Endodermal cell (in vitro differentiated cells): ENCODE measurements at regions not wholly inside any gene's neighbourhood (a gene's known extent, or its start where the extent isn't known, plus 50 kb on each side); places are given as distances from the start of the nearest gene placed in this dataset.

Experiments
- DNase-seq: peaks from one replicate; pipeline ENCODE4 v3.0.0-alpha.2; 2017
- H3K27ac ChIP-seq: 2 replicates; pipeline ENCODE4 v1.5.1; 2013; ENCODE audit warnings: mild to moderate bottlenecking, low read depth, low read length, moderate library complexity
- H3K27me3 ChIP-seq: 2 replicates; pipeline ENCODE4 v1.6.1; 2013; ENCODE audit warnings: mild to moderate bottlenecking, low read length, moderate library complexity; ENCODE audit not compliant: insufficient read depth, control insufficient read depth, poor library complexity, severe bottlenecking
- H3K36me3 ChIP-seq: 2 replicates; pipeline ENCODE4 v1.7.0; 2013; ENCODE audit warnings: mild to moderate bottlenecking, low read length, moderate library complexity; ENCODE audit not compliant: control insufficient read depth, insufficient read depth
- H3K4me1 ChIP-seq: one replicate; pipeline ENCODE4 v1.7.0; 2013; ENCODE audit warnings: low read length; ENCODE audit not compliant: control insufficient read depth, insufficient read depth
- H3K4me3 ChIP-seq: 2 replicates; pipeline ENCODE4 v1.5.1; 2013; ENCODE audit warnings: mild to moderate bottlenecking, low read length, moderate library complexity
- H3K9ac ChIP-seq: 2 replicates; pipeline ENCODE4 v1.6.1; 2013; ENCODE audit warnings: mild to moderate bottlenecking, low read length, moderate library complexity; ENCODE audit not compliant: poor library complexity, severe bottlenecking; ENCODE audit errors: extremely low read depth
- H3K9me3 ChIP-seq: 2 replicates; pipeline ENCODE4 v1.6.1; 2013; ENCODE audit warnings: mild to moderate bottlenecking, low read length, moderate library complexity; ENCODE audit not compliant: control insufficient read depth
- H3K27ac Mint-ChIP-seq: 2 replicates; pipeline ENCODE4 v1.8.0; 2020; ENCODE audit warnings: mixed read lengths
- H3K27me3 Mint-ChIP-seq: 2 replicates; pipeline ENCODE4 v1.8.0; 2021; ENCODE audit warnings: mild to moderate bottlenecking, mixed read lengths; ENCODE audit not compliant: insufficient read depth
- H3K36me3 Mint-ChIP-seq: 2 replicates; pipeline ENCODE4 v1.8.0; 2020; ENCODE audit warnings: low read depth, mixed read lengths
- H3K4me1 Mint-ChIP-seq: 2 replicates; pipeline ENCODE4 v1.8.0; 2020; ENCODE audit warnings: mixed read lengths
- H3K4me3 Mint-ChIP-seq: 2 replicates; pipeline ENCODE4 v1.8.0; 2020; ENCODE audit warnings: mild to moderate bottlenecking, moderate library complexity, mixed read lengths
- H3K9me3 Mint-ChIP-seq: 2 replicates; pipeline ENCODE4 v1.8.0; 2020; ENCODE audit warnings: mild to moderate bottlenecking, mixed read lengths
- CTCF ChIP-seq: fragments of 200-600 bp; sonication (generic); conservative IDR thresholded peaks from 2 replicates; pipeline ENCODE4 v1.5.0; 2021; ENCODE audit warnings: antibody characterized with exemption, mild to moderate bottlenecking
- WGBS, 2 experiments: methylation state at CpG; one replicate each; pipeline versions ENCODE4 v1.1.5 to v1.1.7; 2013; ENCODE audit warnings: missing lambda C conversion rate in 2 of 2, mixed read lengths in 1 of 2; ENCODE audit not compliant: insufficient coverage in 1 of 2, insufficient read length in 1 of 2; 5-methylcytosine and 5-hydroxymethylcytosine counted together

DNA sequence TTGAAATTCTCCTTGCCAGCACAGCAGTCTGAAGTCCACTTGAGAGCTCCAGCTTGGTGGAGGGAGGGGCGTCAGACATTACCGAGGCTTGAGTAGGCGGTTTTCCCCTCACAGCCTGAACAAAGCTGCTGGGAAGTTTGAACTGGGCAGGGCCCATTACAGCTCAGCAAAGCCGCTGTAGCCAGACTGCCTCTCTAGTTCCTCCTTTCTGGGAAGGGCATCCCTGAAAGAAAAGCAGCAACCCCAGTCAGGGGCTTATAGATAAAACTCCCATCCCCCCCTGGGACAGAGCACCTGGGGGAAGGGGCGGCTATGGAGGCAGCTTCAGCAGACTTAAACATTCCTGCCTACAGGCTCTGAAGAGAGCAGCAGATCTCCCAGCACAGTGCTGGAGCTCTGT is 325.3 kb downstream of the GJA1 start:
- WGBS, 2 experiments, result 80 to 82% methylated on average over 3 to 5 of the region's 5 CpGs
- DNase-seq, result peak; percentile 70
- Histone ChIP-seq H3K27ac (no peak overlapping the region), H3K4me1 (no peaks in the 10 kb centered on the region), H3K4me3 (no peak overlapping the region), H3K36me3 (no peaks in the 10 kb centered on the region), H3K9ac (no peak overlapping the region), H3K9me3 (no peaks in the 10 kb centered on the region), H3K27me3 (no peaks in the 10 kb centered on the region)
- H3K36me3 Mint-ChIP-seq, result peaks cover 7% of the 10 kb centered on the region
- H3K4me1 Mint-ChIP-seq, result peaks cover 12% of the 10 kb centered on the region
- H3K9me3 Mint-ChIP-seq, result peaks cover 13% of the 10 kb centered on the region
- H3K27ac Mint-ChIP-seq, result peak overlapping the region; percentile 64
- peak; percentile 44 for TF ChIP-seq CTCF
- no peaks in the 10 kb centered on the region for H3K27me3 Mint-ChIP-seq
- H3K4me3 Mint-ChIP-seq, result no peak overlapping the region

GRCh38 chr6:121764493-121764892 is 329.0 kb downstream of the GJA1 start:
- no peak for TF ChIP-seq CTCF
- DNase-seq, result no peak
- peaks cover 7% of the 10 kb centered on the region for H3K36me3 Mint-ChIP-seq
- H3K9me3 Mint-ChIP-seq, result peaks cover 13% of the 10 kb centered on the region
- no peaks in the 10 kb centered on the region for H3K27me3 Mint-ChIP-seq
- WGBS, 2 experiments, result 88 to 92% methylated on average over 2 to 3 of the region's 3 CpGs
- no peaks in the 10 kb centered on the region for H3K4me1 ChIP-seq
- H3K9me3 ChIP-seq, result no peaks in the 10 kb centered on the region
- H3K4me3 ChIP-seq, result no peak overlapping the region
- H3K4me3 Mint-ChIP-seq, result no peak overlapping the region
- H3K36me3 ChIP-seq, result no peaks in the 10 kb centered on the region
- H3K27ac Mint-ChIP-seq, result no peak overlapping the region
- H3K27me3 ChIP-seq, result no peaks in the 10 kb centered on the region
- H3K27ac ChIP-seq, result no peak overlapping the region
- H3K4me1 Mint-ChIP-seq, result peaks cover 12% of the 10 kb centered on the region
- no peak overlapping the region for H3K9ac ChIP-seq

DNA sequence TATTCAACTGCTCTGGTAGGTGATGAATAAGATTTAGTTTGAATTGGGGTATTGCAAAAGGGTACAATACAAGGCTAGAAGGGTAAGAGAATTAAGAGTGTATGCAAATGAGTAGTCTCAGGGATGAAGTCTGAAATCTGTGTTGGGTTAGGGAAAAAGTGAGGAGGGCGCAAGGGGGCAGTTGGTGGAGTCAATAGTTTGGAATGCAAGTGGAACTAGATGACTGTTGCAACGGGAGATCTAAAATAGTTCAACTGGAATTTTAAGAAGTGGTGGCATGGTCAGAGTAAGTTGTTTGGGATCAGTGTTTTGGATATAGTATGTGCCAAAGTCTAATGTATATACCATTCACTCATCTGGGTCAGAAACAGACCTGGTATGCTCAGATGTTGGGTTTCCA is 329.6 kb downstream of the GJA1 start:
- no peaks in the 10 kb centered on the region for H3K4me1 ChIP-seq
- no peaks in the 10 kb centered on the region for H3K27me3 Mint-ChIP-seq
- H3K9me3 Mint-ChIP-seq, result peaks cover 13% of the 10 kb centered on the region
- no peak for DNase-seq
- H3K27ac ChIP-seq, result no peak overlapping the region
- WGBS, 2 experiments, result 98 to 100% methylated on average over 2 of the region's 2 CpGs
- no peak overlapping the region for H3K4me3 ChIP-seq
- no peaks in the 10 kb centered on the region for H3K36me3 ChIP-seq
- H3K27ac Mint-ChIP-seq, result no peak overlapping the region
- H3K4me1 Mint-ChIP-seq, result peaks cover 9% of the 10 kb centered on the region
- H3K9ac ChIP-seq, result no peak overlapping the region
- no peaks in the 10 kb centered on the region for H3K27me3 ChIP-seq
- H3K36me3 Mint-ChIP-seq, result peaks cover 7% of the 10 kb centered on the region
- TF ChIP-seq CTCF, result no peak
- no peak overlapping the region for H3K4me3 Mint-ChIP-seq
- no peaks in the 10 kb centered on the region for H3K9me3 ChIP-seq
